Activated CD8-positive, alpha-beta memory T cell treated with anti-CD3 and anti-CD28 coated beads for 1 hour (primary cell): ENCODE measurements at regions not wholly inside any gene's neighbourhood (a gene's known extent, or its start where the extent isn't known, plus 50 kb on each side); places are given as distances from the start of the nearest gene placed in this dataset.

Experiments used
- DNase-seq, 2 donors: peaks; one replicate each; pipeline ENCODE4 v3.0.0-alpha.2; 2020; ENCODE audit warnings: low read depth in 1 of 2; ENCODE audit errors: extremely low read depth in 1 of 2

DNA sequence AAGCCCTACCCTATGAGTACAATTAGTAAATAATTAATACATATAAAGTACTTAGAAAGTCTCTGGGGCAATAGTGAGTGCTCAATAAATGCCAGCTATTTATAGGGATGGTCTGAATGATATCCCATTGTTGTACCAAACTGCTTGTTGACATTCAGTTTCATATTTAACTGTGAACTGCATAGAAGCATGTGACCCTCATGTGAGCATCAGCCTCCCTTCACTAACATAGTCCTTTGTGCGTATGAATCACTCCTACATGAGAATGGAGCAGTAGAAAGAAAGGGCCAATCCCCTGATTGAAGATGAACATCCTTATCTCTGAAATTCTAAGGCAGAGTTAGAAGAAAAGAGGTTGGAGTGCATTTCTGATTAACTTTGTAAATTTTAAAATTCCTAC is 68.7 kb upstream of the ATP10A start:
- DNase-seq = no peak

DNA sequence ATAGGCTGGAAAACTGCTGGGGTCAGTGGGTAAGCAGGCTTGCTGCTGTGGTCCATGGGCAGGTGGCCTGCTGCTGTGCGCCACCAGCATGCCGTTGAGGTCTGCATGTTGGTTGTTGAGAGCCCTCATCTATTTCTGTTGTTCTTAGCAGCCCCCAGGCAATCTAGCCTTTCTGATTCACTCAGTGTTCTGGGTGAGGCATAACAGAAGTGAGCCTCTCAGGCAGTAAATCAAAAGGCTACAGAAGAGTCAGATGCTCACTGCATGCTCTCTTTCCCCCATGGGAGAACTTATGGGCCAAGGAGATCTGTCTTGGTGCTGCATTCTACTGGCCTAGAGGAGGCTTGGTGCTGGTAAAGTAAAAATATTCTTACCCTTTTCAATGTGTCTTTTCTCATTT is 67.8 kb upstream of the ATP10A start:
- no peak for DNase-seq
